ENCODE measurements at regions not wholly inside any gene's neighbourhood (a gene's known extent, or its start where the extent isn't known, plus 50 kb on each side); places are given as distances from the start of the nearest gene placed in this dataset.

GRCh38 chr13:39976481-39976880 lies 321.0 kb downstream of the COG6 start:
- DNase-seq = no peak

- no peak for DNase-seq
Measured at GRCh38 chr13:39981056-39981455, 325.6 kb downstream of the COG6 start.

GRCh38 chr13:39982745-39983144 lies 327.3 kb downstream of the COG6 start:
- DNase-seq = no peak

DNA sequence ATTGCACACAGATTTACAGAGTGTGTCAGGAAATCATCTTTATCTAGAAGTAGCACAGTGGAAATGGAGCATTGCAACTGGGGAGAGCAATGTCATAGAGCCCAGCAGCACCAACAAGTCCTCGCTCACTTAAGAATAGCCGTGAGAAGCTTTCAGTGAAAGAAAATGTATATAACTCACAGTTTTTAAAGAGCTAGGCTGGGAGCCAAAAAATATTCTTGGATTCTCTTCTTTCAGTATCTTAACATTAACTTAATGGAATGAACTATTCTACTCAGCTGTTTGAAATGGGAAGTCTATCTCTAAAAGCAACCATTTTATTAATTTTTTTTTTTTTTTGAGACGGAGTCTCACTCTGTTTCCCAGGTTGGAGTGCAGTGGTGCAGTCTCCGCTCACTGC lies 329.6 kb downstream of the COG6 start:
- no peak for DNase-seq

GRCh38 chr13:39988351-39988750 lies 332.9 kb downstream of the COG6 start:
- no peak for DNase-seq

- DNase-seq = no peak
Measured at GRCh38 chr13:39998166-39998565, 342.7 kb downstream of the COG6 start.

DNA sequence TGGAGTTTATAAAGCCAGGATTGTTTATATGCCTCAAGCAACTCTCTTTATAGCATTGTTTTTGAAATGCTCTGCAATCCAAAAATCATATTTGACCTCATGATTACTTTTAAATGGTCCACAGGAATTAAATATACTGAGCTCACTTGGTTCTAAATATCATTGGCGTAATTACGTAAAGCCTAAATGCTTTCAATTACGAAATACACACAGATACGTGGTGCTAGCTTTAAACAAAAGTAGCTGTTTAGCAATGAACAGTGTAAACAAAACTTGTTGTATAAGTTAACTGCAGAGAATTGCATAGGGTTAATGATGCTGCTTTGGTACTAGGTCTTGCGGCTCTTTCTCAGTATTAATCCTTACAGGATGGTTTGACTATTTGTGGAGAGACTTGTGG lies 346.6 kb downstream of the COG6 start:
- DNase-seq = no peak

GRCh38 chr13:40013554-40013953 lies 358.1 kb downstream of the COG6 start:
- DNase-seq = no peak

GRCh38 chr13:40016953-40017660 lies 361.6 kb downstream of the COG6 start:
- no peak for DNase-seq

DNA sequence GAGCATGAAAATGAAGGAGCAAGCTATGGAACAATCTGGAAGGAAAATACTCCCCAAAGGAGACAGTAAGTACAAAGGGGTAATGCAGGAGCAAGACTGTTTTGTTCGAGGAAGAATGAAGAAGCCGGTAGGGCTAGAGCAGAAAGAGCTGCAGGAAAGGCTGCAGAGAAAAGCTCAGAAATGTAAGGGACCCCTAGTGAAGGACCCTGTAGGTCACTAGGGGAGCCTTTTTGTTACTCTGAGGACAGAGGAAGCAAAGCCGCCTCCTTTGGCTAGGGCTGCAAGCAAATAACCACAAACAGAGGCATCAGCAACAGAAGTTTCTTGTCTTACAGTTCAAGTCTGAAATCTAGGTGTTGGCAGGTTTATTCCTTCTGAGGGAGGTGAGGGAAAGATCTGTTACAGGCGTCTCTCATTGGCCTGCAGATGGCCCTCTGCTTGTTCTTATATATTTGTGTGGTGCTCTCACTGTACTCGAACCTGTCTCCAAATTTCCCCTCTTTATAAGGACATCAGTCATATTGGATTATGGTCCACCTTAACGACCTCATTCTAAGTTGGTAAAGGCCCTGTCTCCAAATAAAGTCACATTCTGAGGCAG lies 362.3 kb downstream of the COG6 start:
- no peak for DNase-seq

DNA sequence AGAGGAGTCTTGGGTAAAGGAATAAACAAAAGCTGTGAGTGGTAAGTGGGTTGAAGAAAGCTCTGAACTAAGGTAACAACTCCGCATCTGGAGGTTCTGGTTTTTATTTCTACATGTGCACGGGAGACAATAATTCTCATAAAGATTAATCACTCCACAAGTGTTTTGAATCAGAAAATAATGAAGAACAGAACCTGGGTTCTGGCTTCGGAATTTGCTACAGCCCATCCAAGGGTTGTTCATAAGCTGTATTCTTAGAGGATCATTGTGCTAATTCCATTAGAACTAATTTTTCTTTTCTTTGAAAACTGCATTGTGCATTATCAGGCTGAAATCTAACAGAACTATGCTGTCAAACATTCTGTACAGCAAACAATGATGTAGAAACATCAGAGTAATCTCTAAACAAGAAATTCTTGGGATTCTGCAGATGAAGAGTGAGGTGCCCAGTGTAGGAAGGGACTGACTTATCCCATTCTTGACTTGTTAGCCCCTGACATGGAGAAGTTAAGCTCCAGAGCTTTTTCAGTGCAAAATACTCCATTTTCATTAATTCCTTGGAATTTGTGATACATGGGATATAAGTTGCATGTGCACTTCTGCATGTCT lies 368.2 kb downstream of the COG6 start:
- no peak for DNase-seq

DNA sequence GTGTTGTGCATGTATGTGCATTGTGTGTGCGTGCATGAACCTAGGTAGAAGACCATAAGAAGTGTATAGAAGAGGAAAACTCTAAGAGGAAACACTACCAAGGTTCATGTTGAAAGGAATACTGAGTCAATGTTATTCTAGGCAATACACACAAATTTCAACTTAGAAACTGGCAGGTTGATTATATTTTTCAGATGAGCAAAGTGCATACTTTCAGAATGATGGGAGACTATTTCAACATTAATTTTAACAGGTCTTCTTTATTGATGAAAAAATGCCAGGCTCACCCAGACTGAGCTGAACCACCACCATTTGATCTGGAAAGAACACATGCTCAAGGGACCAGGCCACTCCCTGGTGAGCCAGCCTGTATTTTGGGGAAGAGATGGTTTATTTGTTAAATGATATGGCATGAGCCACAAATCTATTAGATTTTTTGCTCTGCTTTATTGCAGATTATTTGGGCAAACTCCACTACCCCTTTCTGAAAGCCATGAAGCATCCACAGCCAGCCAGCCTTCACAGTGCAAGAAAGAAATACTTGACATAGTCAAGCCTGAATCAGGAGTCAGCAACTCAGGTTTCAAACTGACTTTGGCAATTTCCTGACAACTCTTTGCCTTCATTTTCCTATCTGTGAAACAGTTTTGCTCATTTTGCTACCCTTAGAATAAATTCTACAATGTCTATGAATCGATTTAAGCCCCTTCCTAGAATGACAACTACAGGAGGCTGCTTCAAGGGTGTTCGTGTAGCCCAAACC lies 368.9 kb downstream of the COG6 start:
- DNase-seq = no peak

- no peak for DNase-seq
Measured at GRCh38 chr13:40024967-40025714, 369.7 kb downstream of the COG6 start.

GRCh38 chr13:40026174-40026585 lies 370.7 kb downstream of the COG6 start:
- DNase-seq = no peak

GRCh38 chr13:40026741-40027140 lies 371.3 kb downstream of the COG6 start:
- DNase-seq = no peak

GRCh38 chr13:40028446-40028845 lies 373.0 kb downstream of the COG6 start:
- no peak for DNase-seq

DNA sequence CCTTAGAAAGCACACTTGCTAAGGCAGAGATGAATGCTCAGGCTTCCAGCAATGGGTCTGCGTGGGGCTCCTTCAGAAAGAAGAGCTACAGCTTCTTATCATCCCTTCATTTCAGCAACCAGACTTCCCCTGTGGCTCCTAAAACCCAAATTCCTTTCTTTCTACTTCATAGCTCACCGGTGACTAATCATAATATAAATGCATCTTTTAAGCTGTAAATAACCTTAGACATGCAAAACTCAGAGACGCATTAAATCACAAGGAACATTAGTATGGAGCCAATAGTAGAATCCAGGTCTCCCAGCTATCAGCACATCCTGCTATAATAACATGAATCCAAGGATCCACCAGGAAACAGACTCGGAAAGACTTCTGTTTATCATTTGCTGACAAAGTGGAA lies 375.6 kb downstream of the COG6 start:
- no peak for DNase-seq

DNA sequence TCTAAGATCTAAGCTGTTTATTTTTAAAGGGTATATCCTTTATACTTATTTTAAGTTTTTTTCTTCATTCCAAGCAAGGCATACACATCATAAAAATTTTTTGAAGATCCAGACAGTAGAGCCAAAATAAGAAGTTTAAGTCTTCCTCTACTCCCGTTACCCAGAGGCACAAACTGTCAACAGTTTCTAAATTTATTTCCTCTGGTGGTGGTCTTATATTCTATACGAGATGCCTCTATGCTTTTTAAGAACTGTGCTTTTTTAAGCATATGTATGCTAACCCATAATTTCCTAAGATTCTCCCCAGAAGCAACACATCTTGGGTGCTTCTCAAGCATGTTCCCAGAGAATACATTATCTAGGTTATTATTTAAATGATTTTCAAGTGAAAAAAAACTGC lies 383.6 kb downstream of the COG6 start:
- DNase-seq = no peak

GRCh38 chr13:40042991-40043390 lies 387.5 kb downstream of the COG6 start:
- DNase-seq = no peak

DNA sequence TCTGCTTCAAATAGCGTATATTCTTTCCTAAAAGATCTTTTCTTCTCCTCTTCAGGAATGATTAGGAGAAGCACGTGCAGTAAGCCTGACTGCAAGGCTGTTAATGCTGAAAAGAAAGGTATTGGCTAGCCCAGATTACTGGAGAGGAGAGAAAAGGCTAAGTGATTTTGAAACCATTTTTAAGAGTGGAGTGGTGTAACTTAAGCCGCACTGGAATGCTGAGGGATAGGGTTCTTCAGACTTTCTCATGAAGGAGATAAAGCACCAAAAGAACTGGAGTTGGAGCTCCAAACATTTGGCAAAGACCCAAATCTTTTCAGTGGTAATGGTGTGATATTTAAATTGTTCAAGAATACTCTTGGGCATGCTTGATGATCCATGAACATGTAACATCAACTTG lies 388.3 kb downstream of the COG6 start:
- no peak for DNase-seq

DNA sequence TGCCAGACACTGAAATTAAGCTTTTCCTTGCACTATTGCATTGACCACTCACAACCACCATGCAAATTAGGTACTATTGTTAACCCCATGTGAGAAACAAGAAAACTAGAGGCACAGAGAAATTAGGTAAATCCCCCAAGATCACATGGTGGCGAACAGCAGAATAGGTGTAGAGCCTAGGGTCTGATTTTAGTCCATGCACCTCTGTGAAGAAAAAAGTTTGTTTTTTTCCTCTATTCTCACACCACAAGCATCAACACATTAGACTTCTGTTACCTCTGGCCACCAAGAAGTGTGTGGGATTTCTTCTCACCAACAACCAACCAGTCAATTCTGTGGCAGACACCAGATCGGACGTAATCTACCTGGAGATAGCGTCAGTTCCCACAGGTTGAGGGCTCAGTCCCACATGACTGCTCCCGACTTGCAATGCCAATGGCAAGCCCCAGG lies 391.9 kb downstream of the COG6 start:
- DNase-seq = no peak

DNA sequence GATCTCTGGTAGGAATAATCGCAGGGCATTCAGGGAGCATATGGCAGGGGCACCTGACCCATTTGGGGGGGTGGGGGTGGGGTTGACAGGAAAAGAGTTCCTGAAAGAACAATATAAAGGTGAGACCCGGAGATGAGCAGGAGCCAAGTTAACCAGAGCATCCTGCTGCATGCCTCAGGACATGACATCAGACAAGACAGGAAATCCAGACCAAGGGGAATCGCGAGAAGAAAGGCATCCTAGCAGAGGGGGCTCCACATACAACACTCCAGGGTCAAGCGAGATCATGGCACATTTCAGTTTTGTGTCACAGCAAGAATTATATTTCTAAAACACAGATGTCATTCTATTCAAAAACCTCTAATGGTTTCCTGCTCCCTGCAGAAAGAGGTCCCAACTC lies 393.1 kb downstream of the COG6 start:
- DNase-seq = no peak

DNA sequence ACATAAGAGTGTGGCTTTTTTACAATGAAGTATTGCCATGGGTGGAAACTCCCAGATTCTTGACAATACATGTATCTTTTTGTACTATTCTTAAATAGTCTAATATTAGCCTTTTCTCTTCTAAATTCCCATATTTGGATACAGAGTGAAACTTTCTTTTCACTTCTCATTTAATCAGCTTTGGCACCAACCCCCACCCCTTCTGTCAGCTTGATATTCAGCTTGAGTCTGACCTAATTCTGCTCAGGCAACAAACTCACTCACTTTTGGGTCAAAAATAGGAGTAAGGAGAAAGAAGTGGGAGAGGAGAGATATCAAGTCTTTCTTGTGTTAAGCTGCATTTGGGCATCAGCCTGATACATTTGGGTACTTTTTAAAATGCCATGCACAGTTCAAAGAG lies 397.5 kb downstream of the COG6 start:
- DNase-seq = no peak

Measured in CD4-positive, alpha-beta T cell treated with Interferon gamma for 1 hour (primary cell).